ENCODE measurements at regions not wholly inside any gene's neighbourhood (a gene's known extent, or its start where the extent isn't known, plus 50 kb on each side); places are given as distances from the start of the nearest gene placed in this dataset.

DNA sequence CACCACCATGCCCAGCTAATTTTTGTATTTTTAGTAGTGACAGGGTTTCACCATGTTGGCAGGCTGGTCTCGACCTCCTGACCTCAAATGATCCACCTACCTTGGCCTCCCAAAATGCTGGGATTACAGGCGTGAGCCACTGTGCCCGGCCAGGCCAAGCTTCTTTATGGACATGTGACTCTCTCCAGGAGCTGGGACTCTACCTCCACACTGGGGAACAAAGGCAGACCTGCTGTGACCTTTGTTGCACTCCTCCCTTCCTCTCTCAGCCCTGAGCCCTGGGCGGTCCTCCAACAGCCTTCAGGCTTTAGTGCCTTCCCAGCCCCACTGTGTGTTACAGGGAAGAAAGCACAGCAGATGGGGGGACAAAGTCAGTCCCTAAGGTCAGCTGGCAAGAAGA, 55.0 kb upstream of the DUSP5 start:
- TF ChIP-seq GABPA (IDR thresholded peaks at IDR 0.05 in 1 of 2, conservative IDR thresholded peaks at IDR 0.05 in 1 of 2), result no peak
- no peak for TF ChIP-seq TAF1 (conservative IDR thresholded peaks at IDR 0.05)
- TF ChIP-seq, protein P1, sequence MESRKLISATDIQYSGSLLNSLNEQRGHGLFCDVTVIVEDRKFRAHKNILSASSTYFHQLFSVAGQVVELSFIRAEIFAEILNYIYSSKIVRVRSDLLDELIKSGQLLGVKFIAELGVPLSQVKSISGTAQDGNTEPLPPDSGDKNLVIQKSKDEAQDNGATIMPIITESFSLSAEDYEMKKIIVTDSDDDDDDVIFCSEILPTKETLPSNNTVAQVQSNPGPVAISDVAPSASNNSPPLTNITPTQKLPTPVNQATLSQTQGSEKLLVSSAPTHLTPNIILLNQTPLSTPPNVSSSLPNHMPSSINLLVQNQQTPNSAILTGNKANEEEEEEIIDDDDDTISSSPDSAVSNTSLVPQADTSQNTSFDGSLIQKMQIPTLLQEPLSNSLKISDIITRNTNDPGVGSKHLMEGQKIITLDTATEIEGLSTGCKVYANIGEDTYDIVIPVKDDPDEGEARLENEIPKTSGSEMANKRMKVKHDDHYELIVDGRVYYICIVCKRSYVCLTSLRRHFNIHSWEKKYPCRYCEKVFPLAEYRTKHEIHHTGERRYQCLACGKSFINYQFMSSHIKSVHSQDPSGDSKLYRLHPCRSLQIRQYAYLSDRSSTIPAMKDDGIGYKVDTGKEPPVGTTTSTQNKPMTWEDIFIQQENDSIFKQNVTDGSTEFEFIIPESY (IDR thresholded peaks at IDR 0.05), result no peak
- TF ChIP-seq EGR1 (IDR thresholded peaks at IDR 0.05; ENCODE audit: low read depth in 2 of 2), result no peak
- TF ChIP-seq, protein P2, sequence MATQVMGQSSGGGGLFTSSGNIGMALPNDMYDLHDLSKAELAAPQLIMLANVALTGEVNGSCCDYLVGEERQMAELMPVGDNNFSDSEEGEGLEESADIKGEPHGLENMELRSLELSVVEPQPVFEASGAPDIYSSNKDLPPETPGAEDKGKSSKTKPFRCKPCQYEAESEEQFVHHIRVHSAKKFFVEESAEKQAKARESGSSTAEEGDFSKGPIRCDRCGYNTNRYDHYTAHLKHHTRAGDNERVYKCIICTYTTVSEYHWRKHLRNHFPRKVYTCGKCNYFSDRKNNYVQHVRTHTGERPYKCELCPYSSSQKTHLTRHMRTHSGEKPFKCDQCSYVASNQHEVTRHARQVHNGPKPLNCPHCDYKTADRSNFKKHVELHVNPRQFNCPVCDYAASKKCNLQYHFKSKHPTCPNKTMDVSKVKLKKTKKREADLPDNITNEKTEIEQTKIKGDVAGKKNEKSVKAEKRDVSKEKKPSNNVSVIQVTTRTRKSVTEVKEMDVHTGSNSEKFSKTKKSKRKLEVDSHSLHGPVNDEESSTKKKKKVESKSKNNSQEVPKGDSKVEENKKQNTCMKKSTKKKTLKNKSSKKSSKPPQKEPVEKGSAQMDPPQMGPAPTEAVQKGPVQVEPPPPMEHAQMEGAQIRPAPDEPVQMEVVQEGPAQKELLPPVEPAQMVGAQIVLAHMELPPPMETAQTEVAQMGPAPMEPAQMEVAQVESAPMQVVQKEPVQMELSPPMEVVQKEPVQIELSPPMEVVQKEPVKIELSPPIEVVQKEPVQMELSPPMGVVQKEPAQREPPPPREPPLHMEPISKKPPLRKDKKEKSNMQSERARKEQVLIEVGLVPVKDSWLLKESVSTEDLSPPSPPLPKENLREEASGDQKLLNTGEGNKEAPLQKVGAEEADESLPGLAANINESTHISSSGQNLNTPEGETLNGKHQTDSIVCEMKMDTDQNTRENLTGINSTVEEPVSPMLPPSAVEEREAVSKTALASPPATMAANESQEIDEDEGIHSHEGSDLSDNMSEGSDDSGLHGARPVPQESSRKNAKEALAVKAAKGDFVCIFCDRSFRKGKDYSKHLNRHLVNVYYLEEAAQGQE (IDR thresholded peaks at IDR 0.05), result no peak
- TF ChIP-seq, protein P3, sequence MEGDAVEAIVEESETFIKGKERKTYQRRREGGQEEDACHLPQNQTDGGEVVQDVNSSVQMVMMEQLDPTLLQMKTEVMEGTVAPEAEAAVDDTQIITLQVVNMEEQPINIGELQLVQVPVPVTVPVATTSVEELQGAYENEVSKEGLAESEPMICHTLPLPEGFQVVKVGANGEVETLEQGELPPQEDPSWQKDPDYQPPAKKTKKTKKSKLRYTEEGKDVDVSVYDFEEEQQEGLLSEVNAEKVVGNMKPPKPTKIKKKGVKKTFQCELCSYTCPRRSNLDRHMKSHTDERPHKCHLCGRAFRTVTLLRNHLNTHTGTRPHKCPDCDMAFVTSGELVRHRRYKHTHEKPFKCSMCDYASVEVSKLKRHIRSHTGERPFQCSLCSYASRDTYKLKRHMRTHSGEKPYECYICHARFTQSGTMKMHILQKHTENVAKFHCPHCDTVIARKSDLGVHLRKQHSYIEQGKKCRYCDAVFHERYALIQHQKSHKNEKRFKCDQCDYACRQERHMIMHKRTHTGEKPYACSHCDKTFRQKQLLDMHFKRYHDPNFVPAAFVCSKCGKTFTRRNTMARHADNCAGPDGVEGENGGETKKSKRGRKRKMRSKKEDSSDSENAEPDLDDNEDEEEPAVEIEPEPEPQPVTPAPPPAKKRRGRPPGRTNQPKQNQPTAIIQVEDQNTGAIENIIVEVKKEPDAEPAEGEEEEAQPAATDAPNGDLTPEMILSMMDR (IDR thresholded peaks at IDR 0.05; ENCODE audit: low read depth, low read length, missing input control), result no peak
- TF ChIP-seq SP1 (IDR thresholded peaks at IDR 0.05), result no peak
- no peak for TF ChIP-seq RAD21 (IDR thresholded peaks at IDR 0.05)
- TF ChIP-seq, protein P4, sequence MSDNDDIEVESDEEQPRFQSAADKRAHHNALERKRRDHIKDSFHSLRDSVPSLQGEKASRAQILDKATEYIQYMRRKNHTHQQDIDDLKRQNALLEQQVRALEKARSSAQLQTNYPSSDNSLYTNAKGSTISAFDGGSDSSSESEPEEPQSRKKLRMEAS (IDR thresholded peaks at IDR 0.05), result no peak
- TF ChIP-seq, protein P5, sequence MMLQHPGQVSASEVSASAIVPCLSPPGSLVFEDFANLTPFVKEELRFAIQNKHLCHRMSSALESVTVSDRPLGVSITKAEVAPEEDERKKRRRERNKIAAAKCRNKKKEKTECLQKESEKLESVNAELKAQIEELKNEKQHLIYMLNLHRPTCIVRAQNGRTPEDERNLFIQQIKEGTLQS (IDR thresholded peaks at IDR 0.05), result no peak
- no peak for TF ChIP-seq JUND (IDR thresholded peaks at IDR 0.05)

All from liver (tissue), 3 donors.